ENCODE measurements at regions not wholly inside any gene's neighbourhood (a gene's known extent, or its start where the extent isn't known, plus 50 kb on each side); places are given as distances from the start of the nearest gene placed in this dataset.

GRCh38 chr10:131618587-131619267, 282.1 kb upstream of the PPP2R2D start:
- H3K9me3 ChIP-seq (ENCODE audit: low read length): no peaks in the 10 kb centered on the region
- TF ChIP-seq SP1 (IDR thresholded peaks at IDR 0.05) (no peak), SP1 (CRISPR knock-in tag; IDR thresholded peaks at IDR 0.05) (no peak), ZNF570 (CRISPR knock-in tag; IDR thresholded peaks at IDR 0.05; ENCODE audit: borderline replicate concordance) (no peak), HOXA5 (CRISPR knock-in tag; IDR thresholded peaks at IDR 0.05) (no peak), NCOA2 (CRISPR knock-in tag; IDR thresholded peaks at IDR 0.05) (no peak), ZC3H4 (CRISPR knock-in tag; IDR thresholded peaks at IDR 0.05; ENCODE audit: borderline replicate concordance) (no peak), RBFOX2 (IDR thresholded peaks at IDR 0.05; ENCODE audit: low read depth, low read length) (no peak), ZKSCAN5 (CRISPR knock-in tag; IDR thresholded peaks at IDR 0.05) (no peak), SNAPC2 (CRISPR knock-in tag; IDR thresholded peaks at IDR 0.05) (no peak), DRAP1 (CRISPR knock-in tag; IDR thresholded peaks at IDR 0.05) (no peak), ZNF451 (CRISPR knock-in tag; IDR thresholded peaks at IDR 0.05) (no peak), ZNF333 (CRISPR knock-in tag; IDR thresholded peaks at IDR 0.05; ENCODE audit: borderline replicate concordance) (no peak), ZUFSP (CRISPR knock-in tag; IDR thresholded peaks at IDR 0.05; ENCODE audit: borderline replicate concordance) (no peak), SYNCRIP (IDR thresholded peaks at IDR 0.05; ENCODE audit: insufficient read depth, low read depth, low read length) (no peak)
- TF ChIP-seq, protein P1, sequence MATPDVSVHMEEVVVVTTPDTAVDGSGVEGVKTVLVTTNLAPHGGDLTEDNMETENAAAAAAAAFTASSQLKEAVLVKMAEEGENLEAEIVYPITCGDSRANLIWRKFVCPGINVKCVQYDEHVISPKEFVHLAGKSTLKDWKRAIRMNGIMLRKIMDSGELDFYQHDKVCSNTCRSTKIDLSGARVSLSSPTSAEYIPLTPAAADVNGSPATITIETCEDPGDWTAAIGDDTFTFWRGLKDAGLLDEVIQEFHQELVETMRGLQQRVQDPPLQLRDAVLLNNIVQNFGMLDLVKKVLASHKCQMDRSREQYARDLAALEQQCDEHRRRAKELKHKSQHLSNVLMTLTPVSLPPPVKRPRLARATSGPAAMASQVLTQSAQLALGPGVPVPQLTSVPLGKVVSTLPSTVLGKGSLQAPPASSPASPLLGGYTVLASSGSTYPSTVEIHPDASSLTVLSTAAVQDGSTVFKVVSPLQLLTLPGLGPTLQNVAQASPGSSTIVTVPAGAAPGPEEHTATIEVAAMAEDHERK (CRISPR knock-in tag; IDR thresholded peaks at IDR 0.05; ENCODE audit: low read depth): no peak
- DNase-seq (ENCODE audit: low spot score): no peak
- no peak overlapping the region for H2AFZ ChIP-seq (ENCODE audit: low read length)
- no peaks in the 10 kb centered on the region for H3K4me1 ChIP-seq (ENCODE audit: insufficient read depth, low read length)
- H3K27ac ChIP-seq (ENCODE audit: extremely low read length, insufficient read depth, low read length): no peak overlapping the region
- intact Hi-C loops (cut with micrococcal nuclease; ENCODE audit: unreplicated experiment) (no loop called here), in situ Hi-C loops (cut with HindIII; ENCODE audit: extremely low pct_ligation_motif_present, low pct_unique_long_range_greater_than_20kb) (no loop called here)
- no peak overlapping the region for H3K4me3 ChIP-seq (replicated peaks in 1 of 3; ENCODE audit: insufficient read depth in 1 of 3, low read depth in 2 of 3, low read length in 3 of 3)
- WGBS (ENCODE audit: low lambda C conversion rate): 31% methylated on average over 5 of the region's 21 CpGs
- FAIRE-seq: no peak
- no peaks in the 10 kb centered on the region for H4K20me1 ChIP-seq (ENCODE audit: insufficient read depth, low read length)
- no peak overlapping the region for H3K9ac ChIP-seq (ENCODE audit: insufficient read depth, low read depth, low read length)
- POLR2A ChIA-PET: no interaction called here
- CTCF ChIA-PET (ENCODE audit: low intra/inter-chr PET ratio, low total read pairs): no interaction called here
- no TSS peak for BruUV-seq (replicated peaks)
- no peak for ATAC-seq
- H3K36me3 ChIP-seq (replicated peaks in 1 of 2; ENCODE audit: control insufficient read depth in 1 of 2, insufficient read depth in 2 of 2, low read length in 2 of 2): no peaks in the 10 kb centered on the region
- H3K27me3 ChIP-seq (ENCODE audit: control insufficient read depth in 1 of 2, insufficient read depth in 2 of 2, low read length in 2 of 2): peaks cover 0 to 14% of the 10 kb centered on the region in 2 experiments; a peak in 2 of 5 replicates
- H3K79me2 ChIP-seq (ENCODE audit: insufficient read depth, low read length): no peaks in the 10 kb centered on the region
- no peak overlapping the region for H3K4me2 ChIP-seq (ENCODE audit: low read depth, low read length)
